PC-3 (cell line): ENCODE measurements at regions not wholly inside any gene's neighbourhood (a gene's known extent, or its start where the extent isn't known, plus 50 kb on each side); places are given as distances from the start of the nearest gene placed in this dataset.

Experiments used
- ATAC-seq: fragments of 200-7000 bp; cut with Tn5 transposase; 2 replicates; pipeline ENCODE4 v1.9.1; 2020; ENCODE audit warnings: mild to moderate bottlenecking, moderate library complexity
- BruUV-seq: library from RNA; stranded (reverse); fragments of 400-500 nt; replicated peaks from 2 replicates; lab custom pipeline; 2021; lab: Mats Ljungman, UMichigan
- CTCF ChIA-PET: fragments of 300-600 bp; sonication (Branson Sonifier 250); formaldehyde crosslinking; loops from one replicate; lab custom pipeline; 2022; ENCODE audit warnings: antibody characterized with exemption; lab: Charles Lee
- POLR2A ChIA-PET: fragments of 300-600 bp; sonication (Branson Sonifier 250); formaldehyde crosslinking; loops from one replicate; lab custom pipeline; 2022; ENCODE audit warnings: antibody characterized with exemption; ENCODE audit not compliant: unreplicated experiment; lab: Charles Lee
- DNase-seq: peaks from one replicate; pipeline ENCODE4 v3.0.0-alpha.2; 2015
- H2AFZ ChIP-seq: fragments of 300-600 bp; sonication (generic); 2 replicates; pipeline ENCODE4 v1.6.0; 2016; ENCODE audit warnings: antibody characterized with exemption, low read length
- H3F3A ChIP-seq: fragments of 300-600 bp; sonication (generic); one replicate; pipeline ENCODE4 v1.6.0; 2017; ENCODE audit warnings: antibody characterized with exemption, low read length, control low read depth, mild to moderate bottlenecking; ENCODE audit not compliant: unreplicated experiment
- H3K27ac ChIP-seq: fragments of 300-600 bp; sonication (generic); 2 replicates; pipeline ENCODE4 v1.5.1; 2016; ENCODE audit warnings: mild to moderate bottlenecking, low read length
- H3K27me3 ChIP-seq: fragments of 300-600 bp; sonication (generic); 2 replicates; pipeline ENCODE4 v1.6.1; 2016; ENCODE audit warnings: low read length, mixed read lengths
- H3K36me3 ChIP-seq: fragments of 300-600 bp; sonication (generic); 2 replicates; pipeline ENCODE4 v1.6.1; 2016; ENCODE audit warnings: low read depth, mixed run types, low read length, mixed read lengths
- H3K4me1 ChIP-seq: fragments of 300-600 bp; sonication (generic); 2 replicates; pipeline ENCODE4 v1.5.1; 2016; ENCODE audit warnings: low read length; ENCODE audit not compliant: insufficient read depth
- H3K4me2 ChIP-seq: fragments of 300-600 bp; sonication (generic); 2 replicates; pipeline ENCODE4 v1.6.0; 2016; ENCODE audit warnings: low read length
- H3K4me3 ChIP-seq: fragments of 300-600 bp; sonication (generic); 2 replicates; pipeline ENCODE4 v1.5.1; 2016; ENCODE audit warnings: mild to moderate bottlenecking, low read length, mixed read lengths
- H3K79me2 ChIP-seq: fragments of 300-600 bp; sonication (generic); 2 replicates; pipeline ENCODE4 v1.6.1; 2017; ENCODE audit warnings: low read length, mixed read lengths
- H3K9ac ChIP-seq: fragments of 300-600 bp; sonication (generic); 2 replicates; pipeline ENCODE4 v1.6.0; 2016; ENCODE audit warnings: mild to moderate bottlenecking, low read length
- H3K9me2 ChIP-seq: fragments of 300-600 bp; sonication (generic); replicated peaks from 2 replicates; pipeline ENCODE4 v1.6.1; 2016; ENCODE audit warnings: mixed run types, low read length, mixed read lengths
- H3K9me3 ChIP-seq: fragments of 300-600 bp; sonication (generic); 2 replicates; pipeline ENCODE4 v1.6.1; 2016; ENCODE audit warnings: low read length, mixed read lengths
- H4K20me1 ChIP-seq: fragments of 300-600 bp; sonication (generic); 2 replicates; pipeline ENCODE4 v1.6.1; 2016; ENCODE audit warnings: low read length, mixed read lengths
- EZH2 ChIP-seq: fragments of 300-600 bp; sonication (generic); IDR thresholded peaks from one replicate; pipeline ENCODE4 v1.6.1; 2017; ENCODE audit warnings: antibody characterized with exemption, mild to moderate bottlenecking, low read length; ENCODE audit not compliant: unreplicated experiment
- EZH2phosphoT487 ChIP-seq: fragments of 300-600 bp; sonication (generic); IDR thresholded peaks from 2 replicates; pipeline ENCODE4 v1.6.1; 2018; ENCODE audit warnings: mild to moderate bottlenecking, antibody characterized with exemption, low read length, borderline replicate concordance
- intact Hi-C: fragments of 100-400 bp; cut with micrococcal nuclease; formaldehyde crosslinking; loops from 2 replicates; pipeline ENCODE4 v1.9.0; 2023
- TF ChIP-seq, protein P1 (sequence below): fragments of 300-600 bp; sonication (generic); conservative IDR thresholded peaks from 2 replicates; pipeline ENCODE4 v1.5.1; 2017; ENCODE audit warnings: antibody characterized with exemption, low read depth, mild to moderate bottlenecking, low read length

GRCh38 chrX:137428221-137428661 is 137.7 kb upstream of the ZIC3 start:
- no peaks in the 10 kb centered on the region for H3K9me3 ChIP-seq
- no peaks in the 10 kb centered on the region for H3K79me2 ChIP-seq
- H3K9me2 ChIP-seq: no peaks in the 10 kb centered on the region
- intact Hi-C loops: no loop called here
- H3K4me3 ChIP-seq: no peak overlapping the region
- H3F3A ChIP-seq: no peaks in the 10 kb centered on the region
- ChIA-PET POLR2A (no interaction called here), CTCF (no interaction called here)
- ATAC-seq: no peak
- no peak overlapping the region for H3K9ac ChIP-seq
- H3K36me3 ChIP-seq: no peaks in the 10 kb centered on the region
- BruUV-seq: no TSS peak
- H4K20me1 ChIP-seq: no peaks in the 10 kb centered on the region
- H3K27me3 ChIP-seq: peaks cover 44% of the 10 kb centered on the region
- no peak for DNase-seq
- H2AFZ ChIP-seq: no peak overlapping the region
- H3K4me1 ChIP-seq: no peaks in the 10 kb centered on the region
- H3K27ac ChIP-seq: no peak overlapping the region
- TF ChIP-seq EZH2phosphoT487: no peak
- TF ChIP-seq, protein P1, sequence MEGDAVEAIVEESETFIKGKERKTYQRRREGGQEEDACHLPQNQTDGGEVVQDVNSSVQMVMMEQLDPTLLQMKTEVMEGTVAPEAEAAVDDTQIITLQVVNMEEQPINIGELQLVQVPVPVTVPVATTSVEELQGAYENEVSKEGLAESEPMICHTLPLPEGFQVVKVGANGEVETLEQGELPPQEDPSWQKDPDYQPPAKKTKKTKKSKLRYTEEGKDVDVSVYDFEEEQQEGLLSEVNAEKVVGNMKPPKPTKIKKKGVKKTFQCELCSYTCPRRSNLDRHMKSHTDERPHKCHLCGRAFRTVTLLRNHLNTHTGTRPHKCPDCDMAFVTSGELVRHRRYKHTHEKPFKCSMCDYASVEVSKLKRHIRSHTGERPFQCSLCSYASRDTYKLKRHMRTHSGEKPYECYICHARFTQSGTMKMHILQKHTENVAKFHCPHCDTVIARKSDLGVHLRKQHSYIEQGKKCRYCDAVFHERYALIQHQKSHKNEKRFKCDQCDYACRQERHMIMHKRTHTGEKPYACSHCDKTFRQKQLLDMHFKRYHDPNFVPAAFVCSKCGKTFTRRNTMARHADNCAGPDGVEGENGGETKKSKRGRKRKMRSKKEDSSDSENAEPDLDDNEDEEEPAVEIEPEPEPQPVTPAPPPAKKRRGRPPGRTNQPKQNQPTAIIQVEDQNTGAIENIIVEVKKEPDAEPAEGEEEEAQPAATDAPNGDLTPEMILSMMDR: no peak
- no peak for TF ChIP-seq EZH2
- 0 out of 2 replicates have a peak overlapping the region, but pooled peaks have one; percentile 37 for H3K4me2 ChIP-seq

DNA sequence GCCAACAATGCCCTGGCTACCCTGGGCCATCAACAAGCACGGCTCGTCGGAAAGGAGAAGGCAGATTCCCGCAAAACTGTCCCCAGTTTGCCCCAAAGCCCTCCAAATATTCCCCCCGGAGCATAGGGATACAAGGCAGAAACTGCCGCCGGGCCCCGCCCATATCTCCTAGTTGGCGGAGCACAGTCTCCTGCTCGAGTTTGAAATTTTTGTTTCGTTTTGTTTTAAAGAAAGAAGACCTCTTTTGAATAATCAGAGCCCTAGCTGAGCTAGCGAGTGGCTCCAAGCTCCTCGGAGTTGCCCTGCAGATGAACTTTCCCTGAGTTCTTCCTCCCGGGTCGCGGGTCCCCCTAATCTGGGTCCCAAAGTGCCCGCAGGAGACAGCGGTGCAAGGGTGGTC is 138.1 kb upstream of the ZIC3 start:
- H3K9ac ChIP-seq: no peak overlapping the region
- intact Hi-C loops: no loop called here
- no peaks in the 10 kb centered on the region for H3K4me1 ChIP-seq
- no peaks in the 10 kb centered on the region for H3F3A ChIP-seq
- ATAC-seq: no peak
- no peak overlapping the region for H3K4me3 ChIP-seq
- H2AFZ ChIP-seq: no peak overlapping the region
- no peaks in the 10 kb centered on the region for H3K36me3 ChIP-seq
- TF ChIP-seq, protein P1: no peak
- no peak for TF ChIP-seq EZH2
- TF ChIP-seq EZH2phosphoT487: no peak
- no peaks in the 10 kb centered on the region for H3K9me3 ChIP-seq
- no peaks in the 10 kb centered on the region for H3K79me2 ChIP-seq
- no peak for DNase-seq
- peak overlapping the region; percentile 37; the same call in 1 of the 2 replicates for H3K4me2 ChIP-seq
- POLR2A ChIA-PET: no interaction called here
- H4K20me1 ChIP-seq: no peaks in the 10 kb centered on the region
- CTCF ChIA-PET: no interaction called here
- BruUV-seq: no TSS peak
- H3K9me2 ChIP-seq: no peaks in the 10 kb centered on the region
- peaks cover 48% of the 10 kb centered on the region for H3K27me3 ChIP-seq
- no peak overlapping the region for H3K27ac ChIP-seq

GRCh38 chrX:137427426-137427778 is 138.5 kb upstream of the ZIC3 start:
- POLR2A ChIA-PET: no interaction called here

More at GRCh38 chrX:137427426-137427778, 138.5 kb upstream of the ZIC3 start:
- Histone ChIP-seq H3K79me2 (no peaks in the 10 kb centered on the region), H4K20me1 (no peaks in the 10 kb centered on the region), H3K27ac (no peak overlapping the region), H3K4me1 (no peaks in the 10 kb centered on the region), H3K36me3 (no peaks in the 10 kb centered on the region), H3F3A (no peaks in the 10 kb centered on the region), H3K9me2 (no peaks in the 10 kb centered on the region), H3K4me2 (0 out of 2 replicates have a peak overlapping the region, but pooled peaks have one; percentile 37), H3K9me3 (no peaks in the 10 kb centered on the region), H3K4me3 (no peak overlapping the region), H2AFZ (no peak overlapping the region), H3K27me3 (peaks cover 51% of the 10 kb centered on the region), H3K9ac (no peak overlapping the region)
- TF ChIP-seq, protein P1: no peak
- TF ChIP-seq EZH2phosphoT487: no peak
- TF ChIP-seq EZH2: no peak
- CTCF ChIA-PET: no interaction called here
- no peak for DNase-seq
- BruUV-seq: no TSS peak
- no peak for ATAC-seq
- intact Hi-C loops: no loop called here
